ENCODE measurements at regions not wholly inside any gene's neighbourhood (a gene's known extent, or its start where the extent isn't known, plus 50 kb on each side); places are given as distances from the start of the nearest gene placed in this dataset.
"Not testable (repeated sequence)": the region's sequence is repeated elsewhere in the genome, so short reads cannot be mapped to it uniquely, and the experiment has no call there.

- no peak overlapping the region for H3K27ac ChIP-seq
- TF ChIP-seq ZFX (IDR thresholded peaks at IDR 0.05; ENCODE audit: borderline replicate concordance) (no peak), CTCF (IDR thresholded peaks at IDR 0.05) (no peak)
Measured at GRCh38 chr7:142506601-142507000, 242.7 kb upstream of the PRSS1 start.

GRCh38 chr7:142503949-142504348 is 245.3 kb upstream of the PRSS1 start:
- H3K27ac ChIP-seq, result not testable (repeated sequence)

GRCh38 chr7:142503036-142503435 is 245.2 kb upstream of the PRSS58 start:
- H3K27ac ChIP-seq, result no peak overlapping the region
- TF ChIP-seq CTCF (IDR thresholded peaks at IDR 0.05), result no peak
- TF ChIP-seq ZFX (IDR thresholded peaks at IDR 0.05; ENCODE audit: borderline replicate concordance), result no peak

GRCh38 chr7:142501434-142501833 is 243.6 kb upstream of the PRSS58 start:
- no peak overlapping the region for H3K27ac ChIP-seq

GRCh38 chr7:142500366-142500765 is 242.5 kb upstream of the PRSS58 start:
- H3K27ac ChIP-seq, result no peak overlapping the region
- TF ChIP-seq CTCF (IDR thresholded peaks at IDR 0.05), result no peak
- no peak for TF ChIP-seq ZFX (IDR thresholded peaks at IDR 0.05; ENCODE audit: borderline replicate concordance)

More at GRCh38 chr7:142501434-142501833, 243.6 kb upstream of the PRSS58 start:
- no peak for TF ChIP-seq ZFX (IDR thresholded peaks at IDR 0.05; ENCODE audit: borderline replicate concordance)
- no peak for TF ChIP-seq CTCF (IDR thresholded peaks at IDR 0.05)

- no peak overlapping the region for H3K27ac ChIP-seq
- no peak for TF ChIP-seq CTCF (IDR thresholded peaks at IDR 0.05)
- TF ChIP-seq ZFX (IDR thresholded peaks at IDR 0.05; ENCODE audit: borderline replicate concordance), result no peak
Measured at GRCh38 chr7:142499635-142500034, 241.8 kb upstream of the PRSS58 start.

- H3K27ac ChIP-seq, result no peak overlapping the region
- TF ChIP-seq ZFX (IDR thresholded peaks at IDR 0.05; ENCODE audit: borderline replicate concordance) (no peak), CTCF (IDR thresholded peaks at IDR 0.05) (no peak)
Measured at GRCh38 chr7:142498364-142498763, 240.5 kb upstream of the PRSS58 start.

GRCh38 chr7:142496545-142496991 is 238.7 kb upstream of the PRSS58 start:
- no peak overlapping the region for H3K27ac ChIP-seq
- TF ChIP-seq CTCF (IDR thresholded peaks at IDR 0.05) (peak; percentile 98), ZFX (IDR thresholded peaks at IDR 0.05; ENCODE audit: borderline replicate concordance) (no peak)

- H3K27ac ChIP-seq, result not testable (repeated sequence)
Measured at GRCh38 chr7:142495879-142496278, 238.0 kb upstream of the PRSS58 start.

- not testable (repeated sequence) for H3K27ac ChIP-seq
Measured at GRCh38 chr7:142495301-142495700, 237.4 kb upstream of the PRSS58 start.

Data from 22Rv1 (cell line).